ENCODE measurements at regions not wholly inside any gene's neighbourhood (a gene's known extent, or its start where the extent isn't known, plus 50 kb on each side); places are given as distances from the start of the nearest gene placed in this dataset.
A peak's percentile ranks its signal among the peaks of the same experiment; 100 is the strongest.

DNA sequence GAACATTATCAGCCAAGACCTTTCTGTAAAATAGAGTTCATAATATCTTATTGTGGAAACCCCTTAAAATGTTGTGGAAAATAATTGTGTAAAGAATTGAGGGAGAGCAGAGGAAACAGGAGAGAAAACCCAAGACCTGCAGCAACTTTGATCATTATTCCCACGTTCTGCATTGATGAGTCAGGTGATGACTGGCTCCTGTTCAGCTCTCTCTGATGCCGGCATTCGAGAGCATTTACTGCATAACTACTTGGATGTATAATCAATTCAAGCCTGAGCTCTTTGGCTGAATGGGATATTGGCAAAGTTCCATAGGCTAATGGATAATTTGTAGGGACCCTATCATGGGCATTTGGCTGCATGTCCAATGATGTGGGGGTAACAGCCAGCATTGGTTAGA is 176.3 kb upstream of the ARID2 start:
- H3K4me1 Mint-ChIP-seq, result no peaks in the 10 kb centered on the region
- no peaks in the 10 kb centered on the region for H3K27me3 Mint-ChIP-seq (ENCODE audit: low read depth)
- no peaks in the 10 kb centered on the region for H3K9me3 Mint-ChIP-seq
- H3K27ac Mint-ChIP-seq, result no peak overlapping the region
- H3K36me3 Mint-ChIP-seq (ENCODE audit: low read depth), result no peaks in the 10 kb centered on the region
- H3K4me3 Mint-ChIP-seq, result no peak overlapping the region
- TF ChIP-seq, protein P1, sequence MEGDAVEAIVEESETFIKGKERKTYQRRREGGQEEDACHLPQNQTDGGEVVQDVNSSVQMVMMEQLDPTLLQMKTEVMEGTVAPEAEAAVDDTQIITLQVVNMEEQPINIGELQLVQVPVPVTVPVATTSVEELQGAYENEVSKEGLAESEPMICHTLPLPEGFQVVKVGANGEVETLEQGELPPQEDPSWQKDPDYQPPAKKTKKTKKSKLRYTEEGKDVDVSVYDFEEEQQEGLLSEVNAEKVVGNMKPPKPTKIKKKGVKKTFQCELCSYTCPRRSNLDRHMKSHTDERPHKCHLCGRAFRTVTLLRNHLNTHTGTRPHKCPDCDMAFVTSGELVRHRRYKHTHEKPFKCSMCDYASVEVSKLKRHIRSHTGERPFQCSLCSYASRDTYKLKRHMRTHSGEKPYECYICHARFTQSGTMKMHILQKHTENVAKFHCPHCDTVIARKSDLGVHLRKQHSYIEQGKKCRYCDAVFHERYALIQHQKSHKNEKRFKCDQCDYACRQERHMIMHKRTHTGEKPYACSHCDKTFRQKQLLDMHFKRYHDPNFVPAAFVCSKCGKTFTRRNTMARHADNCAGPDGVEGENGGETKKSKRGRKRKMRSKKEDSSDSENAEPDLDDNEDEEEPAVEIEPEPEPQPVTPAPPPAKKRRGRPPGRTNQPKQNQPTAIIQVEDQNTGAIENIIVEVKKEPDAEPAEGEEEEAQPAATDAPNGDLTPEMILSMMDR (IDR thresholded peaks at IDR 0.05; ENCODE audit: unreplicated experiment in 3 of 3), result no peak

DNA sequence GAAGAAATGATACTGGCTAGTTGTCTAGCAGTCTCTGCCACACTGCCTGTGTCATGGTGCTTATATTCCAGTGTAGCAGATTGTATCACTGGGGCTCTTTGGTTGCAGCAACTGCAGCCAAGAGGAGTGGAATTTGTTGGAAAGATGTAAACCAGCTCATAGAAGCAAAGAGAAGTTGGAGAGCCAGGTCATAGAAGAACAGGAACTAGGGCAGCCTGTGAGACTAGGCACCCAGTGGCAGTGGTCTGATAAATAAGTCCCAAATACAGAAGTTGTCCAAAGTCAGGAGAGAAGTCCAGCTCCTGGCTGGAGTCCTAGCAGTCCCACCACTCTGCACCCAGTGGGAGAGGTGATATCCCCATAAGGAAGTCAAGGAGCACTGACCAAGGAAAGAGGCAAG is 172.5 kb upstream of the ARID2 start:
- Mint-ChIP-seq H3K4me1 (peaks cover 14% of the 10 kb centered on the region), H3K27me3 (ENCODE audit: low read depth) (no peaks in the 10 kb centered on the region), H3K36me3 (ENCODE audit: low read depth) (no peaks in the 10 kb centered on the region), H3K4me3 (no peak overlapping the region), H3K9me3 (no peaks in the 10 kb centered on the region), H3K27ac (no peak overlapping the region)
- TF ChIP-seq, protein P1 (IDR thresholded peaks at IDR 0.05; ENCODE audit: unreplicated experiment in 3 of 3), result no peak

DNA sequence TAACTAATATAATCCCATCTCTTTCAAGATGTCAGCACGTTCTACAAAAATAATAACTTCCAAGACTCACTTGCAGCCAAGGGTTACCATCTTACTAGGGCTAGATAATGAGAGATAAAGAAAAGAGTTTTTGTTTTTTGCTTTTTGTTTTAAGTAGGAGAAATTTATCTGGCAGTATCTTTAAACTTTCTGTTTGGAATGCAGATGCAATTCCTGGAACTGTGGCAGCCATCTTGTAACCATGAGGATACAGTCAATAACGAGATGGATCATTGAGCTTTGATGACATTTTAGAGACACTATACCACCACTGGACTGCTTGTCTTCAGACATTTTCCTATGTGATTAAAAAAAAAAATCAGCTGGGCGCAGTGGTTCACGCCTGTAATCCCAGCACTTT is 171.2 kb upstream of the ARID2 start:
- Mint-ChIP-seq H3K4me3 (no peak overlapping the region), H3K27ac (no peak overlapping the region), H3K27me3 (ENCODE audit: low read depth) (no peaks in the 10 kb centered on the region), H3K4me1 (peaks cover 14% of the 10 kb centered on the region), H3K36me3 (ENCODE audit: low read depth) (no peaks in the 10 kb centered on the region), H3K9me3 (no peaks in the 10 kb centered on the region)
- TF ChIP-seq, protein P1 (IDR thresholded peaks at IDR 0.05; ENCODE audit: unreplicated experiment in 3 of 3), result no peak

DNA sequence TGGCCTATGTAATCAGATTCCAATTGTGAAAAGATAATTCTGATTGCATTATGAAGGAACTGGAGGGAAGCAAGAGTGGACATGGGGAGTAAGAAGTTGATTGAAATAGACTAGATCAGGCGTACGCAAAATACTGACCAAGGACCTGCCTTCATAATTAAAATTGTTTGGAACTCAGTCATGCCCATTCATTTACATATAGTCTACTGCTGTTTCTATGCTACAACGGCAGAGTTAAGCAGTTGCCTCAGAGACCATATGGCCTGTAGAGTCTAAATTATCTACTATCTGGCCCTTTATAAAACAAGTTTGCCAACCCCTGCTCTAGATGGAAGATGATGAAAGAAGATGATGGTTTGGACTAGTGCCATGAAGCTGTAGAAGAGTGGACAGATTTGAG is 170.0 kb upstream of the ARID2 start:
- Mint-ChIP-seq H3K36me3 (ENCODE audit: low read depth) (no peaks in the 10 kb centered on the region), H3K4me3 (no peak overlapping the region), H3K4me1 (peaks cover 14% of the 10 kb centered on the region), H3K27me3 (ENCODE audit: low read depth) (no peaks in the 10 kb centered on the region), H3K9me3 (no peaks in the 10 kb centered on the region), H3K27ac (peak overlapping the region in 1 of 3 experiments; percentile 7)
- TF ChIP-seq, protein P1 (IDR thresholded peaks at IDR 0.05; ENCODE audit: unreplicated experiment in 3 of 3), result no peak

DNA sequence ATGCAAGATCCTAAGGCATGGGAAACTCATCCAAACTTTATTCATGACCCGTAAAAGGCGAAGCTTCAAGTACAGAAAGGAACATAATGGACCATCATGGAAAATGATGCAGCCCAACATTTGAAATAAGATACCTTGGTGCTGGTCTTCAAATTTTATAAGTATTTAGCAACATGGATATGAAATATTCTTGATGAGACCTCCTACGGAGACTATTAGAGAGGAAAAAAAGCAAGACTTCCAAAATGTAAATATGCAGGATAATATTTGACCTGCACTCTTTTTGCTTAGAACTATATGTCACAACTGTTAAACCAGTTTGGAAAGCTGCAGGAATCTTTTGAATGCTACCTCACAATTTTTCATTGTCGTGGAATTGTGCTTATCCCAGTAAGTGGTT is 168.8 kb upstream of the ARID2 start:
- Mint-ChIP-seq H3K27ac (no peak overlapping the region), H3K27me3 (ENCODE audit: low read depth) (no peaks in the 10 kb centered on the region), H3K4me3 (no peak overlapping the region)

DNA sequence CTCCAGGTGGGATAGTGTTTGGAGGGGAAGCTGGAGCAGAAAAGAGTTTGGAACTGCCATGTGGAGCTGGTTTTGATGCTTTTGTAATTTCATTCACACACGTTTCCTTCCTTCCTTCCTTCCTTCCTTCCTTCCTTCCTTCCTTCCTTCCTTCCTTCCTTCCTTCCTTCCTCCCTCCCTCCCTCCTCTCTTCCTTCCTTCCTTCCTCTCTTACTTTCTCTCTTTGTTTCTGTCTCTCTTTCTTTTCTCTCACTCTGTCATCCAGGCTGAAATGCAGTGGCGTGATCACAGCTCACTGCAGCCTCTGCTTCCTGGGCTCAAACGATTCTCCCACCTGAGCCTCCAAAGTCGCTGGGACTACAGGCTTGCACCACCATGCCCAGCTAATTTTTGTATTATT is 168.0 kb upstream of the ARID2 start:
- H3K27ac Mint-ChIP-seq, result no peak overlapping the region
- no peak overlapping the region for H3K4me3 Mint-ChIP-seq
- no peaks in the 10 kb centered on the region for H3K9me3 Mint-ChIP-seq
- TF ChIP-seq, protein P1 (IDR thresholded peaks at IDR 0.05; ENCODE audit: unreplicated experiment in 3 of 3), result no peak
- H3K4me1 Mint-ChIP-seq, result peaks cover 14% of the 10 kb centered on the region
- no peaks in the 10 kb centered on the region for H3K27me3 Mint-ChIP-seq (ENCODE audit: low read depth)
- no peaks in the 10 kb centered on the region for H3K36me3 Mint-ChIP-seq (ENCODE audit: low read depth)

More for the DNA sequence above, 168.8 kb upstream of the ARID2 start:
- no peaks in the 10 kb centered on the region for H3K36me3 Mint-ChIP-seq (ENCODE audit: low read depth)
- TF ChIP-seq, protein P1 (IDR thresholded peaks at IDR 0.05; ENCODE audit: unreplicated experiment in 3 of 3), result no peak
- H3K4me1 Mint-ChIP-seq, result peaks cover 14% of the 10 kb centered on the region
- no peaks in the 10 kb centered on the region for H3K9me3 Mint-ChIP-seq

All from nephron (organoid).